ENCODE measurements at regions not wholly inside any gene's neighbourhood (a gene's known extent, or its start where the extent isn't known, plus 50 kb on each side); places are given as distances from the start of the nearest gene placed in this dataset.

GRCh38 chr10:64519831-64520230 is 998.6 kb downstream of the REEP3 start:
- ATAC-seq (replicated peaks) (no peak), DNase-seq (no peak)
- Mint-ChIP-seq H3K9me3 (peaks cover 0 to 1% of the 10 kb centered on the region in 2 donors), H3K27me3 (no peaks in the 10 kb centered on the region), H3K4me1 (ENCODE audit: low read depth in 2 of 2) (no peaks in the 10 kb centered on the region), H3K4me3 (no peak overlapping the region), H3K36me3 (ENCODE audit: insufficient read depth) (no peaks in the 10 kb centered on the region), H3K27ac (no peak overlapping the region)

- Mint-ChIP-seq H3K27ac (no peak overlapping the region), H3K4me3 (no peak overlapping the region), H3K4me1 (ENCODE audit: low read depth in 2 of 2) (no peaks in the 10 kb centered on the region), H3K27me3 (no peaks in the 10 kb centered on the region), H3K36me3 (ENCODE audit: insufficient read depth) (no peaks in the 10 kb centered on the region), H3K9me3 (peaks cover 0 to 5% of the 10 kb centered on the region in 2 donors)
- ATAC-seq (replicated peaks) (no peak), DNase-seq (no peak)
Observed at GRCh38 chr10:64523065-64523759, 1002.0 kb downstream of the REEP3 start.

GRCh38 chr10:64528294-64529002 is 1007.2 kb downstream of the REEP3 start:
- H3K4me3 Mint-ChIP-seq = no peak overlapping the region
- no peaks in the 10 kb centered on the region for H3K4me1 Mint-ChIP-seq (ENCODE audit: low read depth in 2 of 2)
- no peak overlapping the region for H3K27ac Mint-ChIP-seq
- ATAC-seq (replicated peaks) (no peak), DNase-seq (no peak)
- no peaks in the 10 kb centered on the region for H3K27me3 Mint-ChIP-seq
- H3K9me3 Mint-ChIP-seq = peaks cover 0 to 8% of the 10 kb centered on the region in 2 donors
- no peaks in the 10 kb centered on the region for H3K36me3 Mint-ChIP-seq (ENCODE audit: insufficient read depth)

- H3K27me3 Mint-ChIP-seq = no peaks in the 10 kb centered on the region
- H3K4me3 Mint-ChIP-seq = no peak overlapping the region
- peaks cover 0 to 8% of the 10 kb centered on the region in 2 donors for H3K9me3 Mint-ChIP-seq
- no peaks in the 10 kb centered on the region for H3K36me3 Mint-ChIP-seq (ENCODE audit: insufficient read depth)
- no peaks in the 10 kb centered on the region for H3K4me1 Mint-ChIP-seq (ENCODE audit: low read depth in 2 of 2)
- DNase-seq (no peak), ATAC-seq (replicated peaks) (no peak)
- H3K27ac Mint-ChIP-seq = no peak overlapping the region
Observed at GRCh38 chr10:64529003-64529350, 1007.8 kb downstream of the REEP3 start.

GRCh38 chr10:64534616-64535015 is 1013.4 kb downstream of the REEP3 start:
- no peak for ATAC-seq (replicated peaks)
- Mint-ChIP-seq H3K27ac (no peak overlapping the region), H3K4me3 (no peak overlapping the region), H3K9me3 (peaks cover 0 to 6% of the 10 kb centered on the region in 2 donors), H3K27me3 (no peaks in the 10 kb centered on the region), H3K36me3 (ENCODE audit: insufficient read depth) (no peaks in the 10 kb centered on the region), H3K4me1 (ENCODE audit: low read depth in 2 of 2) (no peaks in the 10 kb centered on the region)
- DNase-seq = no peak

- Mint-ChIP-seq H3K27me3 (no peaks in the 10 kb centered on the region), H3K9me3 (peaks cover 0 to 8% of the 10 kb centered on the region in 2 donors), H3K4me1 (ENCODE audit: low read depth in 2 of 2) (no peaks in the 10 kb centered on the region), H3K4me3 (no peak overlapping the region), H3K27ac (no peak overlapping the region), H3K36me3 (ENCODE audit: insufficient read depth) (no peaks in the 10 kb centered on the region)
- ATAC-seq (replicated peaks) (no peak), DNase-seq (no peak)
Observed at GRCh38 chr10:64535131-64535867, 1014.1 kb downstream of the REEP3 start.

- Mint-ChIP-seq H3K36me3 (ENCODE audit: insufficient read depth) (no peaks in the 10 kb centered on the region), H3K27me3 (no peaks in the 10 kb centered on the region), H3K9me3 (peaks cover 0 to 5% of the 10 kb centered on the region in 2 donors), H3K27ac (no peak overlapping the region), H3K4me3 (no peak overlapping the region), H3K4me1 (ENCODE audit: low read depth in 2 of 2) (no peaks in the 10 kb centered on the region)
- ATAC-seq (replicated peaks) = no peak
- no peak for DNase-seq
Observed at GRCh38 chr10:64537112-64537511, 1015.9 kb downstream of the REEP3 start.

GRCh38 chr10:64537928-64538327 is 1016.7 kb downstream of the REEP3 start:
- no peaks in the 10 kb centered on the region for H3K36me3 Mint-ChIP-seq (ENCODE audit: insufficient read depth)
- H3K27me3 Mint-ChIP-seq = no peaks in the 10 kb centered on the region
- no peak overlapping the region for H3K27ac Mint-ChIP-seq
- H3K9me3 Mint-ChIP-seq = peaks cover 0 to 5% of the 10 kb centered on the region in 2 donors
- DNase-seq (no peak), ATAC-seq (replicated peaks) (no peak)
- no peaks in the 10 kb centered on the region for H3K4me1 Mint-ChIP-seq (ENCODE audit: low read depth in 2 of 2)
- H3K4me3 Mint-ChIP-seq = no peak overlapping the region

GRCh38 chr10:64546073-64546472 is 1024.9 kb downstream of the REEP3 start:
- no peak for DNase-seq
- no peak overlapping the region for H3K4me3 Mint-ChIP-seq
- no peak overlapping the region for H3K27ac Mint-ChIP-seq
- no peaks in the 10 kb centered on the region for H3K27me3 Mint-ChIP-seq
- H3K36me3 Mint-ChIP-seq (ENCODE audit: insufficient read depth) = no peaks in the 10 kb centered on the region
- ATAC-seq (replicated peaks) = no peak
- peaks cover 0 to 8% of the 10 kb centered on the region in 2 donors for H3K9me3 Mint-ChIP-seq
- no peaks in the 10 kb centered on the region for H3K4me1 Mint-ChIP-seq (ENCODE audit: low read depth in 2 of 2)

- Mint-ChIP-seq H3K27me3 (no peaks in the 10 kb centered on the region), H3K27ac (no peak overlapping the region), H3K4me3 (no peak overlapping the region), H3K4me1 (ENCODE audit: low read depth in 2 of 2) (no peaks in the 10 kb centered on the region), H3K36me3 (ENCODE audit: insufficient read depth) (no peaks in the 10 kb centered on the region), H3K9me3 (peaks cover 11% of the 10 kb centered on the region in 2 donors)
- DNase-seq (no peak), ATAC-seq (replicated peaks) (no peak)
Observed at GRCh38 chr10:64547168-64547567, 1026.0 kb downstream of the REEP3 start.

GRCh38 chr10:64555666-64556065 is 1034.5 kb downstream of the REEP3 start:
- Mint-ChIP-seq H3K36me3 (ENCODE audit: insufficient read depth) (no peaks in the 10 kb centered on the region), H3K4me1 (ENCODE audit: low read depth in 2 of 2) (no peaks in the 10 kb centered on the region), H3K27ac (no peak overlapping the region), H3K4me3 (no peak overlapping the region), H3K9me3 (peaks cover 11 to 25% of the 10 kb centered on the region in 2 donors), H3K27me3 (no peaks in the 10 kb centered on the region)
- no peak for ATAC-seq (replicated peaks)
- DNase-seq = no peak

- Mint-ChIP-seq H3K36me3 (ENCODE audit: insufficient read depth) (no peaks in the 10 kb centered on the region), H3K4me1 (ENCODE audit: low read depth in 2 of 2) (no peaks in the 10 kb centered on the region), H3K4me3 (no peak overlapping the region), H3K27ac (no peak overlapping the region), H3K9me3 (peaks cover 8 to 9% of the 10 kb centered on the region in 2 donors), H3K27me3 (no peaks in the 10 kb centered on the region)
- ATAC-seq (replicated peaks) (no peak), DNase-seq (no peak)
Observed at GRCh38 chr10:64558094-64558835, 1037.1 kb downstream of the REEP3 start.

- DNase-seq (no peak), ATAC-seq (replicated peaks) (no peak)
- no peaks in the 10 kb centered on the region for H3K4me1 Mint-ChIP-seq (ENCODE audit: low read depth in 2 of 2)
- H3K27ac Mint-ChIP-seq = no peak overlapping the region
- no peaks in the 10 kb centered on the region for H3K27me3 Mint-ChIP-seq
- H3K9me3 Mint-ChIP-seq = peaks cover 12 to 20% of the 10 kb centered on the region in 2 donors
- no peak overlapping the region for H3K4me3 Mint-ChIP-seq
- no peaks in the 10 kb centered on the region for H3K36me3 Mint-ChIP-seq (ENCODE audit: insufficient read depth)
Observed at GRCh38 chr10:64571056-64571455, 1049.9 kb downstream of the REEP3 start.

All from effector memory CD8-positive, alpha-beta T cell (primary cell).